ENCODE measurements at regions not wholly inside any gene's neighbourhood (a gene's known extent, or its start where the extent isn't known, plus 50 kb on each side); places are given as distances from the start of the nearest gene placed in this dataset.

- DNase-seq: no peak
These were observed 342.0 kb upstream of the ACTBL2 start for GRCh38 chr5:57824623-57825022.

GRCh38 chr5:57824047-57824446 is 341.4 kb upstream of the ACTBL2 start:
- no peak for DNase-seq

GRCh38 chr5:57822651-57823050 is 340.0 kb upstream of the ACTBL2 start:
- no peak for DNase-seq

- no peak for DNase-seq
These were observed 335.8 kb upstream of the ACTBL2 start for GRCh38 chr5:57818397-57818796.

- DNase-seq: no peak
These were observed 335.3 kb upstream of the ACTBL2 start for GRCh38 chr5:57817924-57818323.

GRCh38 chr5:57817001-57817453 is 334.4 kb upstream of the ACTBL2 start:
- no peak for DNase-seq

GRCh38 chr5:57816108-57816507 is 333.5 kb upstream of the ACTBL2 start:
- no peak for DNase-seq

GRCh38 chr5:57805732-57806131 is 323.1 kb upstream of the ACTBL2 start:
- DNase-seq: no peak

GRCh38 chr5:57805170-57805569 is 322.6 kb upstream of the ACTBL2 start:
- DNase-seq: no peak

- DNase-seq: no peak
These were observed 321.9 kb upstream of the ACTBL2 start for GRCh38 chr5:57804505-57804904.

GRCh38 chr5:57804007-57804444 is 321.4 kb upstream of the ACTBL2 start:
- no peak for DNase-seq

GRCh38 chr5:57802131-57802530 is 319.5 kb upstream of the ACTBL2 start:
- no peak for DNase-seq

GRCh38 chr5:57795203-57795602 is 312.6 kb upstream of the ACTBL2 start:
- DNase-seq: no peak

- DNase-seq: no peak
These were observed 309.3 kb upstream of the ACTBL2 start for GRCh38 chr5:57791875-57792274.

GRCh38 chr5:57785946-57786345 is 303.3 kb upstream of the ACTBL2 start:
- no peak for DNase-seq

- DNase-seq: no peak
These were observed 301.5 kb upstream of the ACTBL2 start for GRCh38 chr5:57784121-57784520.

GRCh38 chr5:57783693-57784092 is 301.1 kb upstream of the ACTBL2 start:
- DNase-seq: no peak

GRCh38 chr5:57780961-57781325 is 298.3 kb upstream of the ACTBL2 start:
- DNase-seq: no peak

GRCh38 chr5:57780306-57780960 is 297.8 kb upstream of the ACTBL2 start:
- no peak for DNase-seq

GRCh38 chr5:57779383-57780223 is 297.0 kb upstream of the ACTBL2 start:
- peak; percentile 23 for DNase-seq

GRCh38 chr5:57778501-57779091 is 296.0 kb upstream of the ACTBL2 start:
- DNase-seq: no peak

GRCh38 chr5:57777174-57777581 is 294.6 kb upstream of the ACTBL2 start:
- no peak for DNase-seq

GRCh38 chr5:57776035-57776434 is 293.4 kb upstream of the ACTBL2 start:
- DNase-seq: no peak

GRCh38 chr5:57774439-57774838 is 291.8 kb upstream of the ACTBL2 start:
- DNase-seq: no peak
